ENCODE measurements at regions not wholly inside any gene's neighbourhood (a gene's known extent, or its start where the extent isn't known, plus 50 kb on each side); places are given as distances from the start of the nearest gene placed in this dataset.

DNA sequence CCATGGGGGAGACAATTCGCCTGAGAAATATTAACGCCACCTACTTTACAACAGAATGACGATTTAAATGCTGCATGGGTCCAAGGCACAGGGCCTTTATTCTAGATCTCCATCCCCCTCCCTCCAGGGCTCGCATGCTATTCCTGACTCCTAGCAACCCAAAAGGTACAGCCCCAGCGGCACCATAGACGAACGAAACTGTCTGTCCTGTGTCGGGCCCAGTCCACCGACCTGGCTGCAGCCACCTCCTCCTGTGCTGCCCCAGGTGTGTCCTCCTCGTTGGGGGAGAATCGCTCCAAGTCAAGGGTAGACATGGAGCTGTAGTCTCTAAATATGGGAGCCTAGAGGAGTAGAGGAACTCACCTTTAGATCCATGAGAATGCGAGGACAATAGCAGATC, 196.5 kb downstream of the TOMM20 start:
- WGBS (ENCODE audit: low lambda C conversion rate): 94% methylated on average over 12 of the region's 12 CpGs

More for the DNA sequence above, 196.5 kb downstream of the TOMM20 start:
- CTCF ChIA-PET: interaction anchor here (2.0 kb wide), 1 partner anchor 8 kb away, joined by 5 read pairs; no protein-coding TSS in a partner anchor
- no peak overlapping the region for H3K27ac ChIP-seq (ENCODE audit: low read depth in 2 of 2, low read length in 1 of 2)
- TF ChIP-seq ELF1 (IDR thresholded peaks at IDR 0.05) (no peak), NRF1 (IDR thresholded peaks at IDR 0.05; ENCODE audit: low read depth, low read length) (no peak), NFIC (IDR thresholded peaks at IDR 0.05; ENCODE audit: borderline replicate concordance) (no peak), FOSL2 (IDR thresholded peaks at IDR 0.05; ENCODE audit: borderline replicate concordance, low read depth) (no peak), POLR2AphosphoS5 (IDR thresholded peaks at IDR 0.05; ENCODE audit: low read depth, low read length) (no peak), EZH2phosphoT487 (IDR thresholded peaks at IDR 0.05; ENCODE audit: borderline replicate concordance, low read depth) (no peak), MXI1 (IDR thresholded peaks at IDR 0.05; ENCODE audit: low read depth, low read length) (no peak), TAF1 (IDR thresholded peaks at IDR 0.05; ENCODE audit: borderline replicate concordance, low read depth, low read length) (no peak), TEAD4 (IDR thresholded peaks at IDR 0.05; ENCODE audit: borderline replicate concordance, insufficient read depth) (no peak), SIN3A (IDR thresholded peaks at IDR 0.05; ENCODE audit: borderline replicate concordance, low read depth, low read length) (no peak), TCF12 (IDR thresholded peaks at IDR 0.05) (no peak), SMC3 (IDR thresholded peaks at IDR 0.05; ENCODE audit: low read depth, low read length) (no peak), GABPA (IDR thresholded peaks at IDR 0.05; ENCODE audit: low read depth) (no peak), GATA2 (CRISPR knock-in tag; IDR thresholded peaks at IDR 0.05) (no peak), MEF2A (IDR thresholded peaks at IDR 0.05; ENCODE audit: borderline replicate concordance, low read depth) (no peak)
- TF ChIP-seq, protein P1, sequence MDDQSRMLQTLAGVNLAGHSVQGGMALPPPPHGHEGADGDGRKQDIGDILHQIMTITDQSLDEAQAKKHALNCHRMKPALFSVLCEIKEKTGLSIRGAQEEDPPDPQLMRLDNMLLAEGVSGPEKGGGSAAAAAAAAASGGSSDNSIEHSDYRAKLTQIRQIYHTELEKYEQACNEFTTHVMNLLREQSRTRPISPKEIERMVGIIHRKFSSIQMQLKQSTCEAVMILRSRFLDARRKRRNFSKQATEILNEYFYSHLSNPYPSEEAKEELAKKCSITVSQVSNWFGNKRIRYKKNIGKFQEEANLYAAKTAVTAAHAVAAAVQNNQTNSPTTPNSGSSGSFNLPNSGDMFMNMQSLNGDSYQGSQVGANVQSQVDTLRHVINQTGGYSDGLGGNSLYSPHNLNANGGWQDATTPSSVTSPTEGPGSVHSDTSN (IDR thresholded peaks at IDR 0.05): no peak
- TF ChIP-seq, protein P2, sequence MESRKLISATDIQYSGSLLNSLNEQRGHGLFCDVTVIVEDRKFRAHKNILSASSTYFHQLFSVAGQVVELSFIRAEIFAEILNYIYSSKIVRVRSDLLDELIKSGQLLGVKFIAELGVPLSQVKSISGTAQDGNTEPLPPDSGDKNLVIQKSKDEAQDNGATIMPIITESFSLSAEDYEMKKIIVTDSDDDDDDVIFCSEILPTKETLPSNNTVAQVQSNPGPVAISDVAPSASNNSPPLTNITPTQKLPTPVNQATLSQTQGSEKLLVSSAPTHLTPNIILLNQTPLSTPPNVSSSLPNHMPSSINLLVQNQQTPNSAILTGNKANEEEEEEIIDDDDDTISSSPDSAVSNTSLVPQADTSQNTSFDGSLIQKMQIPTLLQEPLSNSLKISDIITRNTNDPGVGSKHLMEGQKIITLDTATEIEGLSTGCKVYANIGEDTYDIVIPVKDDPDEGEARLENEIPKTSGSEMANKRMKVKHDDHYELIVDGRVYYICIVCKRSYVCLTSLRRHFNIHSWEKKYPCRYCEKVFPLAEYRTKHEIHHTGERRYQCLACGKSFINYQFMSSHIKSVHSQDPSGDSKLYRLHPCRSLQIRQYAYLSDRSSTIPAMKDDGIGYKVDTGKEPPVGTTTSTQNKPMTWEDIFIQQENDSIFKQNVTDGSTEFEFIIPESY (IDR thresholded peaks at IDR 0.05; ENCODE audit: borderline replicate concordance, low read depth): no peak
- TF ChIP-seq, protein P3, sequence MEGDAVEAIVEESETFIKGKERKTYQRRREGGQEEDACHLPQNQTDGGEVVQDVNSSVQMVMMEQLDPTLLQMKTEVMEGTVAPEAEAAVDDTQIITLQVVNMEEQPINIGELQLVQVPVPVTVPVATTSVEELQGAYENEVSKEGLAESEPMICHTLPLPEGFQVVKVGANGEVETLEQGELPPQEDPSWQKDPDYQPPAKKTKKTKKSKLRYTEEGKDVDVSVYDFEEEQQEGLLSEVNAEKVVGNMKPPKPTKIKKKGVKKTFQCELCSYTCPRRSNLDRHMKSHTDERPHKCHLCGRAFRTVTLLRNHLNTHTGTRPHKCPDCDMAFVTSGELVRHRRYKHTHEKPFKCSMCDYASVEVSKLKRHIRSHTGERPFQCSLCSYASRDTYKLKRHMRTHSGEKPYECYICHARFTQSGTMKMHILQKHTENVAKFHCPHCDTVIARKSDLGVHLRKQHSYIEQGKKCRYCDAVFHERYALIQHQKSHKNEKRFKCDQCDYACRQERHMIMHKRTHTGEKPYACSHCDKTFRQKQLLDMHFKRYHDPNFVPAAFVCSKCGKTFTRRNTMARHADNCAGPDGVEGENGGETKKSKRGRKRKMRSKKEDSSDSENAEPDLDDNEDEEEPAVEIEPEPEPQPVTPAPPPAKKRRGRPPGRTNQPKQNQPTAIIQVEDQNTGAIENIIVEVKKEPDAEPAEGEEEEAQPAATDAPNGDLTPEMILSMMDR (IDR thresholded peaks at IDR 0.05): no peak
- TF ChIP-seq, protein P4, sequence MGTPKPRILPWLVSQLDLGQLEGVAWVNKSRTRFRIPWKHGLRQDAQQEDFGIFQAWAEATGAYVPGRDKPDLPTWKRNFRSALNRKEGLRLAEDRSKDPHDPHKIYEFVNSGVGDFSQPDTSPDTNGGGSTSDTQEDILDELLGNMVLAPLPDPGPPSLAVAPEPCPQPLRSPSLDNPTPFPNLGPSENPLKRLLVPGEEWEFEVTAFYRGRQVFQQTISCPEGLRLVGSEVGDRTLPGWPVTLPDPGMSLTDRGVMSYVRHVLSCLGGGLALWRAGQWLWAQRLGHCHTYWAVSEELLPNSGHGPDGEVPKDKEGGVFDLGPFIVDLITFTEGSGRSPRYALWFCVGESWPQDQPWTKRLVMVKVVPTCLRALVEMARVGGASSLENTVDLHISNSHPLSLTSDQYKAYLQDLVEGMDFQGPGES (IDR thresholded peaks at IDR 0.05; ENCODE audit: low read depth, low read length): no peak
- TF ChIP-seq, protein P5, sequence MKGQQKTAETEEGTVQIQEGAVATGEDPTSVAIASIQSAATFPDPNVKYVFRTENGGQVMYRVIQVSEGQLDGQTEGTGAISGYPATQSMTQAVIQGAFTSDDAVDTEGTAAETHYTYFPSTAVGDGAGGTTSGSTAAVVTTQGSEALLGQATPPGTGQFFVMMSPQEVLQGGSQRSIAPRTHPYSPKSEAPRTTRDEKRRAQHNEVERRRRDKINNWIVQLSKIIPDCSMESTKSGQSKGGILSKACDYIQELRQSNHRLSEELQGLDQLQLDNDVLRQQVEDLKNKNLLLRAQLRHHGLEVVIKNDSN (IDR thresholded peaks at IDR 0.05; ENCODE audit: borderline replicate concordance, low read depth): no peak
- no peak overlapping the region for H3K4me2 ChIP-seq
- H3F3A ChIP-seq (replicated peaks; ENCODE audit: insufficient read depth): peaks cover 17% of the 10 kb centered on the region
- no peaks in the 10 kb centered on the region for H3K79me2 ChIP-seq (ENCODE audit: insufficient read depth)
- H3K9me3 ChIP-seq: no peaks in the 10 kb centered on the region
- no peaks in the 10 kb centered on the region for H3K9me2 ChIP-seq
- POLR2A ChIA-PET: no interaction called here
- no peak overlapping the region for H3K4me3 ChIP-seq (ENCODE audit: low read depth in 2 of 2, low read length in 1 of 2)
- H4K20me1 ChIP-seq (ENCODE audit: insufficient read depth): no peaks in the 10 kb centered on the region
- no peaks in the 10 kb centered on the region for H3K36me3 ChIP-seq (replicated peaks in 1 of 2; ENCODE audit: control insufficient read depth in 1 of 2, insufficient read depth in 2 of 2, low read length in 1 of 2)
- H2AFZ ChIP-seq (ENCODE audit: low read depth): no peak overlapping the region
- peaks cover 5 to 11% of the 10 kb centered on the region in 2 experiments; a peak in 1 of 4 replicates for H3K4me1 ChIP-seq (ENCODE audit: control insufficient read depth in 1 of 2, insufficient read depth in 2 of 2, low read depth in 1 of 2, low read length in 1 of 2)
- DNase-seq: no peak
- no peak overlapping the region for H3K9ac ChIP-seq
- H3K27me3 ChIP-seq (ENCODE audit: insufficient read depth): no peaks in the 10 kb centered on the region

Measured in SK-N-SH (cell line).